Mesenchymal stem cell (in vitro differentiated cells and primary cell): ENCODE measurements at regions not wholly inside any gene's neighbourhood (a gene's known extent, or its start where the extent isn't known, plus 50 kb on each side); places are given as distances from the start of the nearest gene placed in this dataset.

ENCODE experiments used
- DNase-seq: peaks from one replicate; pipeline ENCODE4 v3.0.0-alpha.2; 2013
- H2AFZ ChIP-seq: one replicate; pipeline ENCODE4 v1.6.1; 2013; ENCODE audit warnings: low read depth, mild to moderate bottlenecking, control low read depth, inconsistent platforms, low read length, moderate library complexity
- H2AK5ac ChIP-seq: 2 replicates; pipeline ENCODE4 v1.6.1; 2013; ENCODE audit warnings: low read length, moderate library complexity, mild to moderate bottlenecking, inconsistent platforms; ENCODE audit not compliant: severe bottlenecking
- H2BK120ac ChIP-seq: one replicate; pipeline ENCODE4 v1.6.1; 2013; ENCODE audit warnings: low read depth, mild to moderate bottlenecking, inconsistent platforms, low read length, moderate library complexity
- H2BK12ac ChIP-seq, 2 experiments: one replicate each; pipeline ENCODE4 v1.6.1; 2013; ENCODE audit warnings: inconsistent platforms in 2 of 2, low read length in 2 of 2, mild to moderate bottlenecking in 2 of 2, moderate library complexity in 2 of 2, control low read depth in 1 of 2
- H2BK15ac ChIP-seq: one replicate; pipeline ENCODE4 v1.6.1; 2013; ENCODE audit warnings: mild to moderate bottlenecking, low read depth, inconsistent platforms; ENCODE audit not compliant: poor library complexity, severe bottlenecking
- H2BK5ac ChIP-seq: 2 replicates; pipeline ENCODE4 v1.6.1; 2013; ENCODE audit warnings: low read depth, mild to moderate bottlenecking, low read length, control low read depth, inconsistent platforms; ENCODE audit not compliant: poor library complexity, severe bottlenecking
- H3K14ac ChIP-seq, 2 experiments: one replicate each; pipeline ENCODE4 v1.6.1; 2013; ENCODE audit warnings: inconsistent platforms in 2 of 2, low read length in 2 of 2, control low read depth in 1 of 2, mild to moderate bottlenecking in 1 of 2, moderate library complexity in 1 of 2
- H3K18ac ChIP-seq, 2 experiments: one replicate each; pipeline ENCODE4 v1.6.1; 2013; ENCODE audit warnings: inconsistent platforms in 2 of 2, low read length in 2 of 2, control low read depth in 1 of 2, low read depth in 1 of 2, mild to moderate bottlenecking in 1 of 2
- H3K23ac ChIP-seq, 2 experiments: one replicate each; pipeline ENCODE4 v1.6.1; 2013; ENCODE audit warnings: inconsistent platforms in 2 of 2, low read length in 2 of 2, mild to moderate bottlenecking in 2 of 2, moderate library complexity in 2 of 2, control low read depth in 1 of 2
- H3K27ac ChIP-seq: 2 replicates; pipeline ENCODE4 v1.5.1; 2013; ENCODE audit warnings: mild to moderate bottlenecking, moderate library complexity, low read length, control low read depth, inconsistent platforms; ENCODE audit not compliant: poor library complexity, severe bottlenecking
- H3K27me3 ChIP-seq, 2 experiments: 2 replicates each; pipeline versions ENCODE4 v1.6.1 to v1.7.0; 2013; ENCODE audit warnings: low read length in 2 of 2, mild to moderate bottlenecking in 2 of 2, moderate library complexity in 2 of 2, control low read depth in 1 of 2, inconsistent platforms in 1 of 2; ENCODE audit not compliant: control insufficient read depth in 1 of 2, insufficient read depth in 1 of 2
- H3K36me3 ChIP-seq, 2 experiments: 2 replicates each; pipeline versions ENCODE4 v1.6.1 to v1.7.0; 2013; ENCODE audit warnings: low read length in 2 of 2, control low read depth in 1 of 2, inconsistent platforms in 1 of 2, low read depth in 1 of 2, mild to moderate bottlenecking in 1 of 2; ENCODE audit not compliant: insufficient read depth in 2 of 2, control insufficient read depth in 1 of 2
- H3K4ac ChIP-seq, 2 experiments: one replicate each; pipeline ENCODE4 v1.6.1; 2013; ENCODE audit warnings: inconsistent platforms in 2 of 2, low read length in 2 of 2, mild to moderate bottlenecking in 2 of 2, moderate library complexity in 2 of 2, control low read depth in 1 of 2, low read depth in 1 of 2
- H3K4me1 ChIP-seq: 2 replicates; pipeline ENCODE4 v1.6.1; 2013; ENCODE audit warnings: low read depth, low read length, control low read depth; ENCODE audit not compliant: control insufficient read depth, insufficient read depth
- H3K4me2 ChIP-seq: 2 replicates; pipeline ENCODE4 v1.6.1; 2013; ENCODE audit warnings: low read length, mild to moderate bottlenecking, inconsistent platforms; ENCODE audit not compliant: poor library complexity, severe bottlenecking
- H3K4me3 ChIP-seq, 2 experiments: 2 replicates each; pipeline versions ENCODE4 v1.5.1 to v1.7.0; 2013; ENCODE audit warnings: low read length in 2 of 2, mild to moderate bottlenecking in 2 of 2, control low read depth in 1 of 2, low read depth in 1 of 2; ENCODE audit not compliant: insufficient read depth in 1 of 2
- H3K79me1 ChIP-seq: replicated peaks from 2 replicates; pipeline ENCODE4 v1.6.1; 2013; ENCODE audit warnings: mild to moderate bottlenecking, control low read depth, low read length, inconsistent platforms; ENCODE audit not compliant: poor library complexity, severe bottlenecking
- H3K9ac ChIP-seq: 2 replicates; pipeline ENCODE4 v1.7.0; 2013; ENCODE audit warnings: mild to moderate bottlenecking, low read length, moderate library complexity
- H3K9me3 ChIP-seq: 2 replicates; pipeline ENCODE4 v1.7.0; 2013; ENCODE audit warnings: mild to moderate bottlenecking, low read length; ENCODE audit not compliant: control insufficient read depth
- H4K8ac ChIP-seq: one replicate; pipeline ENCODE4 v1.6.1; 2013; ENCODE audit warnings: inconsistent platforms, mild to moderate bottlenecking, low read length, moderate library complexity
- H4K91ac ChIP-seq: one replicate; pipeline ENCODE4 v1.6.1; 2013; ENCODE audit warnings: mild to moderate bottlenecking, low read length, inconsistent platforms
- WGBS: methylation state at CpG from one replicate; pipeline ENCODE4 v1.1.7; 2013; ENCODE audit warnings: mixed read lengths; 5-methylcytosine and 5-hydroxymethylcytosine counted together

DNA sequence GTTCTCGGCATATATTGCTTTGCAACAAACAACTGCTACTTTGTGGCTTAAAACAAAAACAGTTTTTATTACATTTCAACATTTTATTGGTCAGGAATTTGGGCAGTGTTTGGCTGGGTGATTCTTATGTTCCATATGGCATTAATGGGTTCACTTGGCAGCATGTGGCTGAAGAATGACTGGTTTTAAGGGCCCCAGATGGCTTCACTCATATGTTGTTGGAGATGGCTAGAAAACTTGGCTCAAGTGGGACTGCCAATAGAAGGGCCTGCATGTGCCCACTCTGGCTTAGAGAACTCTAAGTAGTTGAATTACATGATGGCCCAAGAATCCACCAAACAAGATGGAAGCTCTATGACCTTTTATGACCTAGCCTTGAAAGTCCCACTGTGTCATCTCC is 86.1 kb downstream of the FASTKD2 start:
- Histone ChIP-seq H3K4me2 (no peak overlapping the region), H3K18ac (no peak overlapping the region), H4K8ac (no peak overlapping the region), H2BK15ac (no peak overlapping the region), H3K79me1 (no peaks in the 10 kb centered on the region), H2AK5ac (no peak overlapping the region), H2AFZ (no peak overlapping the region), H4K91ac (no peak overlapping the region), H3K9me3 (no peaks in the 10 kb centered on the region), H3K4me1 (peaks cover 2% of the 10 kb centered on the region), H2BK5ac (no peak overlapping the region), H3K4ac (no peak overlapping the region), H3K14ac (no peak overlapping the region), H2BK120ac (no peak overlapping the region), H3K27ac (no peak overlapping the region), H3K9ac (no peak overlapping the region), H3K4me3 (no peak overlapping the region), H3K23ac (no peak overlapping the region), H3K36me3 (no peaks in the 10 kb centered on the region), H3K27me3 (no peaks in the 10 kb centered on the region), H2BK12ac (no peak overlapping the region)
- WGBS = no CpG with 5 or more reads among the region's 1 CpG
- no peak for DNase-seq

DNA sequence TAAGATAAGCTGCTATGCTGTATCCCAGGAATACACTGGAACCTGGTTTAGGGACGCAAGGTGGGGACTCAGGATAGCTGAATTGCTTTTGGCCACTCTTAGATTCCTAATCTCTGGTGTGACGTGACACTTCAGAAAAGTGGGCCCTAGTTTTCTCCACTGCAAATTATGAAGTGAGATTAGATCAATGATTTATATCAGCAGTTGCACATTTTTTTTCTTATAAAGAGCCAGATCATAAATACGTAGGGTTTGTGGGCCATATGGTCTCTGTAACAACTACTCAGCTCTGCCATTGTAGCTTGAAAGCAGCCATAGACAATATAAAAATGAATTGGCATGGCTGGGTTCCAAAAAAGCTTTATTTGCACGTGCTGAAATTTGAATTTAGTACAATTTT is 85.4 kb upstream of the CPO start:
- H3K27ac ChIP-seq = no peak overlapping the region
- no peak overlapping the region for H2AFZ ChIP-seq
- H4K91ac ChIP-seq = no peak overlapping the region
- H3K14ac ChIP-seq = no peak overlapping the region
- H3K36me3 ChIP-seq = no peaks in the 10 kb centered on the region
- no peak overlapping the region for H3K4ac ChIP-seq
- no peak overlapping the region for H4K8ac ChIP-seq
- H2BK15ac ChIP-seq = no peak overlapping the region
- no peak overlapping the region for H3K9ac ChIP-seq
- no peak overlapping the region for H2BK12ac ChIP-seq
- H3K4me3 ChIP-seq = no peak overlapping the region
- peaks cover 3% of the 10 kb centered on the region for H3K4me1 ChIP-seq
- H3K9me3 ChIP-seq = no peaks in the 10 kb centered on the region
- no peaks in the 10 kb centered on the region for H3K27me3 ChIP-seq
- H3K4me2 ChIP-seq = no peak overlapping the region
- no peak overlapping the region for H3K23ac ChIP-seq
- no peak overlapping the region for H2BK120ac ChIP-seq
- DNase-seq = no peak
- no peak overlapping the region for H2AK5ac ChIP-seq
- no peak overlapping the region for H3K18ac ChIP-seq
- WGBS = 89% methylated on average over 2 of the region's 4 CpGs
- H3K79me1 ChIP-seq = no peaks in the 10 kb centered on the region
- no peak overlapping the region for H2BK5ac ChIP-seq

DNA sequence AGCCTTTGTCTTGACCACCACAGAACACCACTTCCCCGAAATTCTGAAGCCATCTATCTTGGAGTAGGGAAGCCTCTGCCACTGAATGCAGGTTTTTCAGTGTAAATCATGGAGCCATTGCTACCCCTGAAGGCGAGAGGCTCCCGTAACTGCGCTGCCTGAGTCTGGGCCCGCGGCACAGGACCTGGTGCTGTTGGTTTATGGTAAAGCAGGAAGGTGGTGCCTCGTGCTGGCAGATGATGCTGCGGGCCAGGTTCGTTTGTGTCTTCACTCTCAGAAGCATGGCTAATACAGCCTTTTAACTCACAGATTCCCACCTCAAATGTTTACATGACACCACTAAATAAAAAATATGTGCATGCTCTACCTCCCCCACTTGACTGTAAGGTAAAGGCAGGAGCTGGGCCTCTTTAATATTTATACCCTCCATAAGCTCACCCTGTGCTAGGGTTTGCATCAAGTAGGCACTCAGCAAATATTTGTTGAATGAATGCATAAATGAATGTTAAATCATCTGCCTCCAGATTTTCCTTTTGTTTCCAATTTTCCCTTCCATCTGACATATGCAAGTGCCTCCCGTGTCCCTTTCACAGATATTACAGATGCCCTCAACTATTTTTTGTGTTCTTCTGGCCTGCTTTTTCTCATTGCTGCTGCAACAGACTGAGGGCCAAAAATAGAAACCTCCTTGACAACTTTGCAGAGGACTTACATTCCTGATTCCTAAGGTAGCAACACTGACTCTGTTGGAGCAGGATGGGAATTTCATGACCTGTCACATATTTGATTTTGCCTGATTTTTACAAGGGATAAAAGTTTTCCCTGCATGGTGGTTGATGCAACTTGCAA is 83.5 kb upstream of the CPO start:
- H3K4ac ChIP-seq = no peak overlapping the region
- no peaks in the 10 kb centered on the region for H3K79me1 ChIP-seq
- WGBS = 79% methylated on average over 10 of the region's 10 CpGs
- no peak overlapping the region for H3K4me2 ChIP-seq
- H2AFZ ChIP-seq = no peak overlapping the region
- no peaks in the 10 kb centered on the region for H3K9me3 ChIP-seq
- H3K18ac ChIP-seq = no peak overlapping the region
- H3K36me3 ChIP-seq = no peaks in the 10 kb centered on the region
- H2BK12ac ChIP-seq = no peak overlapping the region
- no peak overlapping the region for H2BK15ac ChIP-seq
- no peak overlapping the region for H3K14ac ChIP-seq
- peaks cover 3% of the 10 kb centered on the region for H3K4me1 ChIP-seq
- H3K9ac ChIP-seq = peak overlapping the region; percentile 43
- no peak overlapping the region for H4K91ac ChIP-seq
- H3K23ac ChIP-seq = no peak overlapping the region
- H3K27ac ChIP-seq = no peak overlapping the region
- no peak overlapping the region for H2AK5ac ChIP-seq
- no peak overlapping the region for H4K8ac ChIP-seq
- DNase-seq = peak; percentile 23
- H3K4me3 ChIP-seq = no peak overlapping the region
- no peaks in the 10 kb centered on the region for H3K27me3 ChIP-seq
- H2BK5ac ChIP-seq = no peak overlapping the region
- no peak overlapping the region for H2BK120ac ChIP-seq

DNA sequence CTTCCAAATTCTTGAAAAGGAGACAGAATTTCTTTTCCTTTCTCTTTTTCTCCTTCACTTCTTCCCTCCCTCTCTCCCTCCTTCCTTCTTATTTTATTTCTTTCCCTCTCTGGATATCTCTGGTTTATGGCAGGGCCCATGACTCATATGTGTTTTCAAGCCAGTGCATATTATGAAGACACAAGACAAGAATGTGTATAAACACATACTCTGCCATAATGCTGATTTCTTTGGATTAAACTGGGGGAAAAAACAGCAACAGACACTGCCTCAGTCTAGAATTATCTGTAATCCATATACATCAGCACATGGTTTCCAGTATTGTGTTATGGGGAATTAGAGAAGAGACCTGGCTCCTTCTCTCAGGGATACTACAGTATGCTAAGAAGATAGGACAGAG is 82.8 kb upstream of the CPO start:
- H2BK12ac ChIP-seq = no peak overlapping the region
- peak; percentile 31 for DNase-seq
- H2AFZ ChIP-seq = no peak overlapping the region

More for the DNA sequence above, 82.8 kb upstream of the CPO start:
- no peak overlapping the region for H2BK120ac ChIP-seq
- H3K4ac ChIP-seq = no peak overlapping the region
- no peak overlapping the region for H2BK15ac ChIP-seq
- H2BK5ac ChIP-seq = no peak overlapping the region
- no peak overlapping the region for H4K91ac ChIP-seq
- H3K9ac ChIP-seq = peak overlapping the region; percentile 43
- no peak overlapping the region for H4K8ac ChIP-seq
- H3K4me2 ChIP-seq = no peak overlapping the region
- no peak overlapping the region for H2AK5ac ChIP-seq
- no peak overlapping the region for H3K4me3 ChIP-seq
- H3K14ac ChIP-seq = no peak overlapping the region
- H3K9me3 ChIP-seq = no peaks in the 10 kb centered on the region
- H3K4me1 ChIP-seq = peaks cover 3% of the 10 kb centered on the region
- no peaks in the 10 kb centered on the region for H3K36me3 ChIP-seq
- no peak overlapping the region for H3K18ac ChIP-seq
- no peak overlapping the region for H3K27ac ChIP-seq
- no peak overlapping the region for H3K23ac ChIP-seq
- H3K79me1 ChIP-seq = no peaks in the 10 kb centered on the region
- H3K27me3 ChIP-seq = no peaks in the 10 kb centered on the region
